Activated B cell treated with CpG ODN at 0.5 μM for 24 hours (primary cell): ENCODE measurements at regions not wholly inside any gene's neighbourhood (a gene's known extent, or its start where the extent isn't known, plus 50 kb on each side); places are given as distances from the start of the nearest gene placed in this dataset.

Experiments
- ATAC-seq: fragments of 200-7000 bp; cut with Tn5 transposase; one replicate; pipeline ENCODE4 v1.10.0; 2021; ENCODE audit warnings: low read depth, mild to moderate bottlenecking, moderate library complexity
- CTCF ChIA-PET: fragments of 350-600 bp; sonication (Branson Sonifier 250); formaldehyde crosslinking; loops from one replicate; lab custom pipeline; 2021; ENCODE audit warnings: antibody characterized with exemption; lab: Charles Lee
- POLR2A ChIA-PET: fragments of 350-600 bp; sonication (Branson Sonifier 250); formaldehyde crosslinking; loops from one replicate; lab custom pipeline; 2021; ENCODE audit warnings: antibody characterized with exemption; lab: Charles Lee
- DNase-seq: peaks from one replicate; pipeline ENCODE4 v3.0.0; 2022
- H3K27ac Mint-ChIP-seq: one replicate; pipeline ENCODE4 v1.8.0; 2020; ENCODE audit warnings: mixed read lengths
- H3K27me3 Mint-ChIP-seq: one replicate; pipeline ENCODE4 v1.8.0; 2021; ENCODE audit warnings: mixed read lengths
- H3K36me3 Mint-ChIP-seq: one replicate; pipeline ENCODE4 v1.8.0; 2021; ENCODE audit warnings: low read depth, mixed read lengths
- H3K4me1 Mint-ChIP-seq: one replicate; pipeline ENCODE4 v1.8.0; 2021; ENCODE audit warnings: mixed read lengths
- H3K4me3 Mint-ChIP-seq: one replicate; pipeline ENCODE4 v1.8.0; 2020; ENCODE audit warnings: mild to moderate bottlenecking, mixed read lengths
- H3K9me3 Mint-ChIP-seq: one replicate; pipeline ENCODE4 v1.8.0; 2020; ENCODE audit warnings: mixed read lengths
- CTCF ChIP-seq: fragments of 200-600 bp; IDR thresholded peaks from one replicate; pipeline ENCODE4 v1.8.0; 2022; ENCODE audit warnings: antibody characterized with exemption, mild to moderate bottlenecking
- intact Hi-C: fragments of 100-400 bp; cut with micrococcal nuclease; formaldehyde crosslinking; loops from one replicate; pipeline ENCODE4 v1.15.1; 2024

DNA sequence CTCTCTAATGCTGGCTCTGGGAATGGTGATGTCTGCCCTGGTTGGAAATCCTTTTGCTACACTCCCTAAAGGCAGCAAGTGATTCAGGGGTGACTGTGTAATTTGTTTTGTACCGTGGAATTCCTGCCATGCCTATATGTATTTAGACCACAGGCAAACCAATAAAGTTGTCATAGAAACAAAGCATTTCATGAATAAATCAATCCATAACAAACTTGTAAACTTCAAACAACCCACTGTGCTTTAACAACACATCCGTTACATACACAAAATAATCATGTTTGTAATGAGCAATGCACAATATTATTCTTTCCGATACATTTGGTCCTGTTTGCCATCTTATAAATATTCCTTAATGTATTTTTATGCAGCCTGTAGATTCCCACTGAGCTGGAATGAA is 330.3 kb upstream of the SNX7 start:
- Mint-ChIP-seq H3K36me3 (no peaks in the 10 kb centered on the region), H3K4me1 (no peaks in the 10 kb centered on the region), H3K9me3 (no peaks in the 10 kb centered on the region), H3K4me3 (no peak overlapping the region), H3K27me3 (no peaks in the 10 kb centered on the region), H3K27ac (no peak overlapping the region)
- intact Hi-C loops = loop anchor here (5.0 kb wide), 1 partner anchor 1206 kb away; no protein-coding TSS in a partner anchor
- CTCF ChIA-PET = no interaction called here
- DNase-seq = no peak
- POLR2A ChIA-PET = no interaction called here
- ATAC-seq = no peak
- no peak for TF ChIP-seq CTCF

GRCh38 chr1:98330224-98330623 is 331.3 kb upstream of the SNX7 start:
- Mint-ChIP-seq H3K36me3 (no peaks in the 10 kb centered on the region), H3K4me3 (no peak overlapping the region), H3K4me1 (no peaks in the 10 kb centered on the region), H3K27ac (no peak overlapping the region), H3K9me3 (no peaks in the 10 kb centered on the region), H3K27me3 (no peaks in the 10 kb centered on the region)
- ATAC-seq (no peak), DNase-seq (no peak)
- POLR2A ChIA-PET = no interaction called here
- TF ChIP-seq CTCF = no peak
- intact Hi-C loops = loop anchor here (5.0 kb wide), 1 partner anchor 1207 kb away; no protein-coding TSS in a partner anchor
- CTCF ChIA-PET = no interaction called here

DNA sequence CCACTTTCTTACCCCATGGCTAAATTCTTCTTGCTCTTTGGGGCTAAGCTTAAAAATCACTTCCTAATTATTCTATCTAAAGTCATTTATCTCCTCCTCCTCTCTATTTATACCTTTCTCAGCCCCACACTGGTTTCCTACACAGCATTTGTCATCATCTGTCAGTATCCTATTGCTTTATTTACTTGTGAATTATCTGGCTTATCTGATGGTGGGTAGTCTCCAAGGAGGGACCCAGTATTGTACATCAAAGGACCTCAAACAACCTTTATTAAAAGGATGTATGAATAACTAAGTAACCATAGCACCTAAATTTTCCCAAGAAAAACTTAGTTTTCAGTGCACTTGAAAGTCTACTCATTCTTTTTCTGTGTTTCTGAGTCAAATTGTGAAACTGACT is 332.7 kb upstream of the SNX7 start:
- ChIA-PET CTCF (no interaction called here), POLR2A (no interaction called here)
- H3K36me3 Mint-ChIP-seq = no peaks in the 10 kb centered on the region
- no peaks in the 10 kb centered on the region for H3K9me3 Mint-ChIP-seq
- no peak overlapping the region for H3K27ac Mint-ChIP-seq
- no peaks in the 10 kb centered on the region for H3K4me1 Mint-ChIP-seq
- no peaks in the 10 kb centered on the region for H3K27me3 Mint-ChIP-seq
- DNase-seq (no peak), ATAC-seq (no peak)
- intact Hi-C loops = no loop called here
- no peak overlapping the region for H3K4me3 Mint-ChIP-seq
- TF ChIP-seq CTCF = no peak

GRCh38 chr1:98327220-98327861 is 334.2 kb upstream of the SNX7 start:
- CTCF ChIA-PET = no interaction called here
- Mint-ChIP-seq H3K9me3 (no peaks in the 10 kb centered on the region), H3K4me1 (no peaks in the 10 kb centered on the region), H3K4me3 (no peak overlapping the region), H3K27me3 (no peaks in the 10 kb centered on the region), H3K36me3 (no peaks in the 10 kb centered on the region), H3K27ac (no peak overlapping the region)
- ATAC-seq = no peak
- DNase-seq = no peak
- TF ChIP-seq CTCF = no peak
- intact Hi-C loops = no loop called here
- POLR2A ChIA-PET = no interaction called here

GRCh38 chr1:98325646-98326440 is 335.7 kb upstream of the SNX7 start:
- no peak for ATAC-seq
- no peaks in the 10 kb centered on the region for H3K9me3 Mint-ChIP-seq
- no peak for DNase-seq
- H3K36me3 Mint-ChIP-seq = no peaks in the 10 kb centered on the region
- intact Hi-C loops = no loop called here
- POLR2A ChIA-PET = no interaction called here
- H3K27me3 Mint-ChIP-seq = no peaks in the 10 kb centered on the region
- no peak overlapping the region for H3K4me3 Mint-ChIP-seq
- CTCF ChIA-PET = no interaction called here
- no peaks in the 10 kb centered on the region for H3K4me1 Mint-ChIP-seq
- no peak overlapping the region for H3K27ac Mint-ChIP-seq
- no peak for TF ChIP-seq CTCF
